Thyroid gland (tissue), 4 donors: ENCODE measurements at regions not wholly inside any gene's neighbourhood (a gene's known extent, or its start where the extent isn't known, plus 50 kb on each side); places are given as distances from the start of the nearest gene placed in this dataset.

Experiments
- DNase-seq, 2 donors: peaks; one replicate each; pipeline ENCODE4 v3.0.0-alpha.2; 2019
- H3K27ac ChIP-seq, 3 donors: fragments of 200-600 bp; sonication (generic); 1 replicate in 2 of 3; 2 replicates in 1 of 3; pipeline ENCODE4 v1.5.1; 2016 to 2019; ENCODE audit warnings: mild to moderate bottlenecking in 1 of 3, moderate library complexity in 1 of 3
- H3K27me3 ChIP-seq: fragments of 200-600 bp; sonication (generic); one replicate; pipeline ENCODE4 v1.5.1; 2019
- H3K36me3 ChIP-seq, 2 donors: fragments of 200-600 bp; sonication (generic); one replicate each; pipeline ENCODE4 v1.5.1; 2016 to 2019
- H3K4me1 ChIP-seq, 2 donors: fragments of 200-600 bp; sonication (generic); one replicate each; pipeline ENCODE4 v1.5.1; 2017 to 2019
- H3K4me3 ChIP-seq, 3 donors: fragments of 200-600 bp; sonication (generic); replicated peaks in 1 of 3; 1 replicate in 2 of 3; 2 replicates in 1 of 3; pipeline ENCODE4 v1.5.1; 2016; ENCODE audit warnings: mild to moderate bottlenecking in 1 of 3
- H3K9me3 ChIP-seq: fragments of 200-600 bp; sonication (generic); one replicate; pipeline ENCODE4 v1.5.1; 2017
- POLR2A ChIP-seq, 2 donors: fragments of 450-650 bp; IDR thresholded peaks; one replicate each; pipeline ENCODE4 v1.6.1; 2017; ENCODE audit warnings: antibody characterized with exemption in 2 of 2, mild to moderate bottlenecking in 2 of 2, moderate library complexity in 1 of 2
- WGBS, 2 donors: methylation state at CpG; one replicate each; pipeline ENCODE4 v1.1.5; 2017; 5-methylcytosine and 5-hydroxymethylcytosine counted together
- intact Hi-C: fragments of 100-400 bp; cut with DNase I; formaldehyde crosslinking; loops from one replicate; pipeline ENCODE4 v1.15.1; 2023
- TF ChIP-seq, protein P1 (sequence below), 6 experiments: fragments of 200-600 bp in 3 of 6; fragments of 450-650 bp in 3 of 6; sonication (generic) in 3 of 6; IDR thresholded peaks; one replicate each; pipeline ENCODE4 v1.5.1; 2016 to 2019; ENCODE audit warnings: antibody characterized with exemption in 6 of 6, mild to moderate bottlenecking in 2 of 6, inconsistent platforms in 1 of 6, moderate library complexity in 1 of 6

DNA sequence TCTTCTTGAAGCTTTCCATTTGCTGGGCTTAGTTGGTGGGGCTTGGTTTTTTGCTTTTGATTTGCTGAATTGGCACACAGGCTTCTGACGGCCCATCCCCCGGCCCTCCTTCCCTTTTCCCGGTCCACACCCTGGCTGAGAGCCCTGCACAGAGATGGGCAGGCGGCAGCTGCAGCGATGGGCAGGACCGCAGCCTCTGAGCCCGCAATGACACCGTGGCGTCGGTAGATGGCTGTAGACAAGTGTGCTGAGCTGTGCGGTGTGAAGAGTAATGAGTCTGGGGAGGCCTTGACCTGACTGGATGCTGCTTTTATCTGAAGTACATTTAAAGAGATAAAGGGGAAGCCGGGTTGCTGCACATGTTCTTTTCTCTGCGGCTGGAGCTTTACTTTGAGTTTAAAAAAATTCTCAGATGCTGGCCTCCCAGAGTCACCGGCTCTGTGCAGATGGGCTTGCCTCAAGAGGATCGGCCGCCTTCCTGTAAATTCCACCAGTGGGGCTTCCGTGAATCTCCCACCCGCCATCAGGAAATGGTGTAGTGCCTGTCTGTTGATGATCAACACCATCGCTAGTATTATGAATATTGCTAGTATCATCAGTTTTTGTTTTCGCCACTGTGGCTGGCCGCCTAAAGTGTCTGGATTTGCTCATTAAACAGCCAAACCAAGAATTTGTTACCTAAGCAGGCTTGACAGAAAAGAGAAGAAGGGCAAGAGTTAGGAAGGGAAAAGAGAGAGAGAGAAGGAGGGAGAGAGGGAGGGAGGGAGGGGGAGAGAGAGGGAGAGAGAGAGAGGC lies 245.6 kb upstream of the RBFOX1 start:
- TF ChIP-seq, protein P1, sequence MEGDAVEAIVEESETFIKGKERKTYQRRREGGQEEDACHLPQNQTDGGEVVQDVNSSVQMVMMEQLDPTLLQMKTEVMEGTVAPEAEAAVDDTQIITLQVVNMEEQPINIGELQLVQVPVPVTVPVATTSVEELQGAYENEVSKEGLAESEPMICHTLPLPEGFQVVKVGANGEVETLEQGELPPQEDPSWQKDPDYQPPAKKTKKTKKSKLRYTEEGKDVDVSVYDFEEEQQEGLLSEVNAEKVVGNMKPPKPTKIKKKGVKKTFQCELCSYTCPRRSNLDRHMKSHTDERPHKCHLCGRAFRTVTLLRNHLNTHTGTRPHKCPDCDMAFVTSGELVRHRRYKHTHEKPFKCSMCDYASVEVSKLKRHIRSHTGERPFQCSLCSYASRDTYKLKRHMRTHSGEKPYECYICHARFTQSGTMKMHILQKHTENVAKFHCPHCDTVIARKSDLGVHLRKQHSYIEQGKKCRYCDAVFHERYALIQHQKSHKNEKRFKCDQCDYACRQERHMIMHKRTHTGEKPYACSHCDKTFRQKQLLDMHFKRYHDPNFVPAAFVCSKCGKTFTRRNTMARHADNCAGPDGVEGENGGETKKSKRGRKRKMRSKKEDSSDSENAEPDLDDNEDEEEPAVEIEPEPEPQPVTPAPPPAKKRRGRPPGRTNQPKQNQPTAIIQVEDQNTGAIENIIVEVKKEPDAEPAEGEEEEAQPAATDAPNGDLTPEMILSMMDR (IDR thresholded peaks at IDR 0.05), result peak in 3 of 6 experiments; percentile 25 to 42 (median 39)
- no peak for TF ChIP-seq POLR2A (IDR thresholded peaks at IDR 0.05)
- no peaks in the 10 kb centered on the region for H3K9me3 ChIP-seq
- intact Hi-C loops, result no loop called here
- no peak overlapping the region for H3K4me3 ChIP-seq
- WGBS, 2 donors, result 24 to 31% methylated on average over 20 to 21 of the region's 21 CpGs
- H3K36me3 ChIP-seq, result no peaks in the 10 kb centered on the region
- H3K4me1 ChIP-seq, result no peaks in the 10 kb centered on the region
- H3K27me3 ChIP-seq, result no peaks in the 10 kb centered on the region
- no peak overlapping the region for H3K27ac ChIP-seq
- DNase-seq, result peak; percentile 14 to 20

DNA sequence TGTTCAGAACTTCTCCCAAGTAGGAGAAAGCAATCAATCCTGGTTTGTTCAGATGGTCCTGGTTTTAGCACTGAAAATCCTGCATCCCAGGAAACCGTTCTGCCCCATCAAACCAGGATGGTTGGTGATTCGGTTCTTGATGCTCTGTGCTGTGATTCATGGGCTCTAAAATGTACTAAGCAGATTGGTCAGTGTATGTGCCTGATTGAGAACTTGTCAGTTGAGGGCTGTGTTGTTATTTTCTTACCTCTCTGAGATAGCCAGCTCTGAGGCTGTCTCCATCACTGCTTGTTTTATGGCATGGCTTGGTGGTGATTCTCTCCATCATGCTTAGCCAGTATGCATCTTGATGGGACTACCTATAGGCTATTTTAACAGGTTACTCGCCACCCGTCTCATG lies 246.9 kb upstream of the RBFOX1 start:
- no peaks in the 10 kb centered on the region for H3K9me3 ChIP-seq
- 90 to 95% methylated on average over 4 of the region's 4 CpGs for WGBS, 2 donors
- intact Hi-C loops, result no loop called here
- H3K4me1 ChIP-seq, result no peaks in the 10 kb centered on the region
- TF ChIP-seq, protein P1 (IDR thresholded peaks at IDR 0.05), result no peak
- no peak for TF ChIP-seq POLR2A (IDR thresholded peaks at IDR 0.05)
- no peak for DNase-seq
- no peak overlapping the region for H3K27ac ChIP-seq
- H3K27me3 ChIP-seq, result no peaks in the 10 kb centered on the region
- H3K4me3 ChIP-seq, result no peak overlapping the region
- no peaks in the 10 kb centered on the region for H3K36me3 ChIP-seq

DNA sequence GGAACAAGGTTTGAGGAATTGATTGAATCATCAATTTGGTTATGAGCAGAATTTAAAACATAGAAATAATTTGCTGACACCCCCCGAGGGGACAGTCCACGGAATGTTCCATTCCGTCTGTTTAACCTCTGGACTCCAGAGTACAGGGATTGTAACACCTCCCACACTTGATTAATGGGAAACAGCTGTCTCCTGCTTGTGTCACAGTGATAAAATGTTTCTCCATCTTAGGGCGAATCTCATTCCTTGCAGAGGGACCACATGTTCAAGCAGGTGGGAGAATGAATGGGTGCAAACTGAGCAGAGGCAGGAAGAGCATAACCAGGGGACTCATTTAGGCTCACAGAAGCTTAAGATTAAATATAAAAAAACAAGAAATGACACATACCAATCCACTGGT lies 249.5 kb upstream of the RBFOX1 start:
- intact Hi-C loops, result no loop called here
- no peaks in the 10 kb centered on the region for H3K4me1 ChIP-seq
- no peak for DNase-seq
- WGBS, 2 donors, result 51 to 62% methylated on average over 4 of the region's 4 CpGs
- no peaks in the 10 kb centered on the region for H3K9me3 ChIP-seq
- no peaks in the 10 kb centered on the region for H3K36me3 ChIP-seq
- H3K4me3 ChIP-seq, result no peak overlapping the region
- TF ChIP-seq, protein P1 (IDR thresholded peaks at IDR 0.05), result no peak
- TF ChIP-seq POLR2A (IDR thresholded peaks at IDR 0.05), result no peak
- H3K27ac ChIP-seq, result no peak overlapping the region
- no peaks in the 10 kb centered on the region for H3K27me3 ChIP-seq

DNA sequence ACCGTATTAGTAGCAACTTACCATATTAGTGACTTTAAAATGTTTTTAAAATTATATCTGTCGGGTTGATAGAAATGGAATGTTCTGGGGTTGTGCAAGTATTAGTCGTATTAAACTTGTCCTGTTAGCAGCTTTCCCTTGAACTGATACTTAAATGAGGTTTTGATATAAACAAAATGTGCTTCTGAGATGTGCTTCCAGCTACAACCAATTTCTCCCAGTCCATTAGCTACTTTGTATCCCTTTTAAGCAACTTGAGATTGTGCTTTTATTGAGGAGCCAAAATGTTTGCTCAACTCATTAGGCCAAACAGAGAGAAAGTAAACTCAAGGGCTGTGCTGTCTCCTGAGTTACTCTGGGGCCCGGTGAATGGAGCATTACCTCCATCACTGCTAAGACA lies 255.0 kb upstream of the RBFOX1 start:
- WGBS, 2 donors, result 67% methylated on average over 4 of the region's 4 CpGs
- no peak overlapping the region for H3K27ac ChIP-seq
- no peaks in the 10 kb centered on the region for H3K27me3 ChIP-seq
- H3K4me3 ChIP-seq, result no peak overlapping the region
- no peaks in the 10 kb centered on the region for H3K36me3 ChIP-seq
- DNase-seq, result no peak
- no peak for TF ChIP-seq POLR2A (IDR thresholded peaks at IDR 0.05)
- TF ChIP-seq, protein P1 (IDR thresholded peaks at IDR 0.05), result no peak
- no peaks in the 10 kb centered on the region for H3K4me1 ChIP-seq
- intact Hi-C loops, result no loop called here
- no peaks in the 10 kb centered on the region for H3K9me3 ChIP-seq

DNA sequence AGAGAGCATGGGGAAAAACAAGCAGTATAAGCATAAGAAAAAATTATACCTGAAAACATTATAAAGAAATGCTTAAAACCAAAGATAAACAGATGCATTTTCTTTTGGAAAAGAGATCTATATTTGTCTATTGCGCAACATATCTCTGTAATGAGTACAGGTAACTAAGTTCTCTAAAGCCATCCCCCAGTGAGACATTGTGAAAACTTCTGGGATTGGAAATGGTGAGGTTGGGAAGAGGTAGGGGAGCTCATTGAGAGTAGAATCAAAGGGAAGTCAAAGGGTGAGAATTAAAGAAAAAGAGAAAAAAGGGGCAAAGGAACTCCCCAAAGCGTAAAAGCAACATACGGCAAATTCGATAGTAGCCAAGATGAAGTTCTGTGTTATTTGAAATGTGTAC lies 257.9 kb upstream of the RBFOX1 start:
- no peaks in the 10 kb centered on the region for H3K36me3 ChIP-seq
- no peaks in the 10 kb centered on the region for H3K9me3 ChIP-seq
- intact Hi-C loops, result no loop called here
- H3K27ac ChIP-seq, result no peak overlapping the region
- TF ChIP-seq, protein P1 (IDR thresholded peaks at IDR 0.05), result no peak
- no peak for TF ChIP-seq POLR2A (IDR thresholded peaks at IDR 0.05)
- no peak for DNase-seq
- WGBS, 2 donors, result 94 to 97% methylated on average over 4 of the region's 4 CpGs
- no peaks in the 10 kb centered on the region for H3K27me3 ChIP-seq
- no peaks in the 10 kb centered on the region for H3K4me1 ChIP-seq
- H3K4me3 ChIP-seq, result no peak overlapping the region
